Gastroesophageal sphincter (tissue), 4 donors: ENCODE measurements at regions not wholly inside any gene's neighbourhood (a gene's known extent, or its start where the extent isn't known, plus 50 kb on each side); places are given as distances from the start of the nearest gene placed in this dataset.

Experiments used
- ATAC-seq: fragments of 150-250 bp; one replicate; pipeline ENCODE4 v1.9.1; 2016; ENCODE audit warnings: mild to moderate bottlenecking, moderate library complexity
- H3K27ac ChIP-seq, 4 donors: fragments of 200-600 bp; sonication (generic) in 3 of 4; 1 replicate in 3 of 4; 2 replicates in 1 of 4; pipeline ENCODE4 v1.5.1; 2016 to 2019
- H3K27me3 ChIP-seq: fragments of 200-600 bp; sonication (generic); one replicate; pipeline ENCODE4 v1.5.1; 2019
- H3K36me3 ChIP-seq, 2 donors: fragments of 200-600 bp; sonication (generic); one replicate each; pipeline ENCODE4 v1.5.1; 2019; ENCODE audit warnings: control low read depth in 1 of 2
- H3K4me1 ChIP-seq, 3 donors: fragments of 200-600 bp; sonication (generic); 1 replicate in 2 of 3; 2 replicates in 1 of 3; pipeline ENCODE4 v1.5.1; 2016 to 2019; ENCODE audit warnings: control low read depth in 2 of 3
- H3K4me3 ChIP-seq, 2 donors: fragments of 200-600 bp; sonication (generic); one replicate each; pipeline ENCODE4 v1.5.1; 2019; ENCODE audit warnings: mild to moderate bottlenecking in 1 of 2, moderate library complexity in 1 of 2
- H3K9me3 ChIP-seq, 3 donors: fragments of 200-600 bp; sonication (generic); one replicate each; pipeline ENCODE4 v1.5.1; 2017 to 2019; ENCODE audit warnings: control low read depth in 2 of 3
- CTCF ChIP-seq, 4 experiments: fragments of 200-600 bp in 2 of 4; fragments of 450-650 bp in 2 of 4; sonication (generic) in 1 of 4; IDR thresholded peaks; one replicate each; pipeline ENCODE4 v1.5.1; 2017 to 2019; ENCODE audit warnings: antibody characterized with exemption in 4 of 4, mild to moderate bottlenecking in 2 of 4, moderate library complexity in 2 of 4
- EP300 ChIP-seq: sonication (generic); formaldehyde crosslinking; IDR thresholded peaks from one replicate; pipeline ENCODE4 v1.6.1; 2017; ENCODE audit warnings: antibody characterized with exemption, mild to moderate bottlenecking
- POLR2A ChIP-seq, 2 donors: fragments of 450-650 bp; IDR thresholded peaks; one replicate each; pipeline ENCODE4 v1.6.1; 2017; ENCODE audit warnings: antibody characterized with exemption in 2 of 2, mild to moderate bottlenecking in 2 of 2, moderate library complexity in 1 of 2
- POLR2AphosphoS5 ChIP-seq: sonication (generic); formaldehyde crosslinking; IDR thresholded peaks from one replicate; pipeline ENCODE4 v1.6.1; 2017; ENCODE audit warnings: antibody characterized with exemption
- WGBS, 2 donors: methylation state at CpG; one replicate each; pipeline ENCODE4 v1.1.5; 2018; ENCODE audit warnings: low coverage in 1 of 2; 5-methylcytosine and 5-hydroxymethylcytosine counted together

GRCh38 chr7:138369797-138370196 lies 90.3 kb upstream of the TRIM24 start:
- no peak for ATAC-seq
- H3K36me3 ChIP-seq = no peaks in the 10 kb centered on the region
- no peaks in the 10 kb centered on the region for H3K27me3 ChIP-seq
- TF ChIP-seq CTCF (IDR thresholded peaks at IDR 0.05) (no peak), POLR2A (IDR thresholded peaks at IDR 0.05) (no peak), POLR2AphosphoS5 (no peak), EP300 (no peak)
- H3K4me3 ChIP-seq = no peak overlapping the region
- 93 to 100% methylated on average over 1 of the region's 1 CpG for WGBS, 2 donors
- H3K27ac ChIP-seq = no peak overlapping the region
- H3K9me3 ChIP-seq = peaks cover 0 to 53% (median 0%) of the 10 kb centered on the region in 3 donors
- no peaks in the 10 kb centered on the region for H3K4me1 ChIP-seq

- no peak overlapping the region for H3K4me3 ChIP-seq
These were observed 89.1 kb upstream of the TRIM24 start for GRCh38 chr7:138370956-138371355.

GRCh38 chr7:138374119-138374693 lies 85.9 kb upstream of the TRIM24 start:
- no peak for ATAC-seq
- Histone ChIP-seq H3K27me3 (no peaks in the 10 kb centered on the region), H3K27ac (no peak overlapping the region), H3K9me3 (peaks cover 0 to 25% (median 0%) of the 10 kb centered on the region in 3 donors), H3K36me3 (no peaks in the 10 kb centered on the region), H3K4me3 (no peak overlapping the region), H3K4me1 (no peaks in the 10 kb centered on the region)
- TF ChIP-seq CTCF (IDR thresholded peaks at IDR 0.05) (no peak), POLR2AphosphoS5 (no peak), EP300 (no peak), POLR2A (IDR thresholded peaks at IDR 0.05) (no peak)
- WGBS, 2 donors = 75% methylated on average over 1 of the region's 3 CpGs; no CpG with 5 or more reads in 1 of the 2 donors

More at GRCh38 chr7:138370956-138371355, 89.1 kb upstream of the TRIM24 start:
- no peak for ATAC-seq
- no peaks in the 10 kb centered on the region for H3K36me3 ChIP-seq
- no peaks in the 10 kb centered on the region for H3K4me1 ChIP-seq
- H3K9me3 ChIP-seq = peaks cover 0 to 53% (median 0%) of the 10 kb centered on the region in 3 donors
- 80 to 94% methylated on average over 1 to 2 of the region's 2 CpGs for WGBS, 2 donors
- no peak for TF ChIP-seq EP300
- TF ChIP-seq POLR2A (IDR thresholded peaks at IDR 0.05) = no peak
- no peak for TF ChIP-seq POLR2AphosphoS5
- TF ChIP-seq CTCF (IDR thresholded peaks at IDR 0.05) = no peak
- no peaks in the 10 kb centered on the region for H3K27me3 ChIP-seq
- H3K27ac ChIP-seq = no peak overlapping the region

- ATAC-seq = no peak
- TF ChIP-seq CTCF (IDR thresholded peaks at IDR 0.05) (no peak), POLR2AphosphoS5 (no peak), EP300 (no peak)
- WGBS, 2 donors = 75 to 86% methylated on average over 2 of the region's 2 CpGs
These were observed 82.8 kb upstream of the TRIM24 start for GRCh38 chr7:138377306-138377705.

More at GRCh38 chr7:138377306-138377705, 82.8 kb upstream of the TRIM24 start:
- H3K27ac ChIP-seq = no peak overlapping the region
- no peaks in the 10 kb centered on the region for H3K9me3 ChIP-seq
- H3K27me3 ChIP-seq = no peaks in the 10 kb centered on the region
- no peak overlapping the region for H3K4me3 ChIP-seq
- no peaks in the 10 kb centered on the region for H3K36me3 ChIP-seq
- H3K4me1 ChIP-seq = no peaks in the 10 kb centered on the region
